GM12874 (cell line): ENCODE measurements at regions not wholly inside any gene's neighbourhood (a gene's known extent, or its start where the extent isn't known, plus 50 kb on each side); places are given as distances from the start of the nearest gene placed in this dataset.

ENCODE experiments used
- TF ChIP-seq, protein P1 (sequence below): IDR thresholded peaks from 2 replicates; pipeline ENCODE4 v1.5.1; 2011; ENCODE audit warnings: low read depth, mild to moderate bottlenecking, control low read depth, low read length, moderate library complexity; ENCODE audit not compliant: insufficient read depth

GRCh38 chr4:32462944-32463343, 1742.8 kb downstream of the PCDH7 start:
- TF ChIP-seq, protein P1, sequence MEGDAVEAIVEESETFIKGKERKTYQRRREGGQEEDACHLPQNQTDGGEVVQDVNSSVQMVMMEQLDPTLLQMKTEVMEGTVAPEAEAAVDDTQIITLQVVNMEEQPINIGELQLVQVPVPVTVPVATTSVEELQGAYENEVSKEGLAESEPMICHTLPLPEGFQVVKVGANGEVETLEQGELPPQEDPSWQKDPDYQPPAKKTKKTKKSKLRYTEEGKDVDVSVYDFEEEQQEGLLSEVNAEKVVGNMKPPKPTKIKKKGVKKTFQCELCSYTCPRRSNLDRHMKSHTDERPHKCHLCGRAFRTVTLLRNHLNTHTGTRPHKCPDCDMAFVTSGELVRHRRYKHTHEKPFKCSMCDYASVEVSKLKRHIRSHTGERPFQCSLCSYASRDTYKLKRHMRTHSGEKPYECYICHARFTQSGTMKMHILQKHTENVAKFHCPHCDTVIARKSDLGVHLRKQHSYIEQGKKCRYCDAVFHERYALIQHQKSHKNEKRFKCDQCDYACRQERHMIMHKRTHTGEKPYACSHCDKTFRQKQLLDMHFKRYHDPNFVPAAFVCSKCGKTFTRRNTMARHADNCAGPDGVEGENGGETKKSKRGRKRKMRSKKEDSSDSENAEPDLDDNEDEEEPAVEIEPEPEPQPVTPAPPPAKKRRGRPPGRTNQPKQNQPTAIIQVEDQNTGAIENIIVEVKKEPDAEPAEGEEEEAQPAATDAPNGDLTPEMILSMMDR: peak; percentile 40; the same call in 1 of the 2 replicates

DNA sequence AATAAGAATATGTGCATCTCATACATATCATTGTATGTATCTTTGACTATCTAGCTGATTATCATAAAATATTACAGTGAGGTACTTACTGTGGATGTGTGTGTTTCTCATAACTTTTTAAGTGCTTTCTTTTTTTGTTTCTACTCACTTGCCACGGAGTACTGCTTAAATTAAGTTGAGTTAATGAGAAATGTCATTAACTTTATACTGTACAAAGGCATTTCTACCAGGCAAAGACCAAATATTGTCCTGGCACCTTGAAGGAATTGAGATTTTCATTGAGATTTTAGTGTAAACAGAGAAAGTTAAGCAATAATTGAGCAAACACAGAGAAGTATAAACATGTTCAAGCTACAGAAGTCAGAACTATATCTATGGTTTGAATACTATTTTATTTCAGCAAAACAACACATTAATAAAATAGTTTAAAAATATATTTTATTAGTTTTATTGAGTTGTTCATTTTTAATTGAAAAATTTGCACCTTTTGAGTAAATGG, 1750.0 kb downstream of the PCDH7 start:
- TF ChIP-seq, protein P1: no peak

- TF ChIP-seq, protein P1: no peak
Measured at GRCh38 chr4:32472918-32473317, 1752.7 kb downstream of the PCDH7 start.

GRCh38 chr4:32475710-32476109, 1755.5 kb downstream of the PCDH7 start:
- TF ChIP-seq, protein P1: no peak

DNA sequence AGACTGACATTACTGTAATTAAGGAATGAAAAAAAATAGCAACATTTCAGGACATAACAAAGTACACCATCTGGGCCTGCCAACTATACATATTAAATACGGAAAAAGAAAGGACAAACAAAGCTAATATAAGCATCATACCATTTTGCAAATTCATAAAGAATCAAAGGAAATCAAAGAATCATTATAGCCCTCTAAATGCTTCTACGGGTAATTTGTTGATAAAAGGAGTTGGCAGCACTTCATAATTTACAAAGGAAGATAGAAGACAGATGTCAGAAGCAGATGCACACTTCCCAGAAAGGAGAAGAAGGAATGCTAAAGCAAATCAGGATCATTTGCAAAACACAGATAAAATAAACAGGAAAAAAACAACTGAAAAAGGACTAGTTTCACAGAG, 1757.3 kb downstream of the PCDH7 start:
- TF ChIP-seq, protein P1: no peak

GRCh38 chr4:32485956-32486355, 1765.8 kb downstream of the PCDH7 start:
- TF ChIP-seq, protein P1: no peak

DNA sequence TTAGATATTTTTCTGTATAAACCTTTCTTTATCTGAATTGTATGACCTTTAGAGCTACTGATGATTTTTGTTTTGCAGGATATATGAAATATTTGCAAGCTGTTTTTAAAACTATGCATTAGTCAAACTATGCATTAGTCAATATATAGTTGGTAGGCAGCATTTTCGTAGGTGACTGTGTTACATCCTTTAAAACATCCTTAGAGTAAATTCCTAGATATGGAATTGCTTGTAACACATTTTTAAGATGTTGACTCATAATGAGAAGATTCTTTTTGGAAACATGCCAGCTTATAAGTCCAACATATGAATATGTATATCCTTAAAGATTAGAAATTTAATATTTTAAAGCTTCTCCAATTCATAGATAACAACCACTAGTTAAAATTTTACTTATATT, 1768.5 kb downstream of the PCDH7 start:
- TF ChIP-seq, protein P1: no peak
